HepG2 (cell line): ENCODE measurements at regions not wholly inside any gene's neighbourhood (a gene's known extent, or its start where the extent isn't known, plus 50 kb on each side); places are given as distances from the start of the nearest gene placed in this dataset.

ENCODE experiments used
- ATAC-seq: fragments of 200-7000 bp; cut with Tn5 transposase; 3 replicates; pipeline ENCODE4 v1.9.1; 2020; ENCODE audit warnings: mild to moderate bottlenecking, moderate library complexity
- BruUV-seq: library from RNA; stranded (reverse); fragments of 400-500 nt; replicated peaks from 2 replicates; lab custom pipeline; 2021; lab: Mats Ljungman, UMichigan
- CTCF ChIA-PET: fragments of 300-600 bp; formaldehyde crosslinking; extraction: SDS; loops from one replicate; lab custom pipeline; 2021; ENCODE audit warnings: low total read pairs, inconsistent platforms, low intra/inter-chr PET ratio; lab: Yijun Ruan, JAX
- POLR2A ChIA-PET: fragments of 350-600 bp; sonication (Branson Sonifier 250); formaldehyde crosslinking; loops from one replicate; lab custom pipeline; 2020; ENCODE audit warnings: antibody characterized with exemption, inconsistent platforms; lab: Yijun Ruan, JAX
- DNase-seq: peaks from one replicate; pipeline ENCODE4 v3.0.0-alpha.2; 2015; ENCODE audit warnings: low spot score
- FAIRE-seq: peaks from 3 replicates; lab custom pipeline; 2011; peaks lifted over from hg19 to GRCh38; lab: Jason Lieb, UNC
- H2AFZ ChIP-seq: one replicate; pipeline ENCODE4 v1.6.1; 2011; ENCODE audit warnings: low read length, inconsistent platforms
- H3K27ac ChIP-seq: fragments of 300-600 bp; 3 replicates; pipeline ENCODE4 v1.8.0; 2011; ENCODE audit warnings: mixed run types, mild to moderate bottlenecking, mixed read lengths, low read length, inconsistent platforms; ENCODE audit not compliant: insufficient read depth; ENCODE audit errors: extremely low read length
- H3K27me3 ChIP-seq, 2 experiments: fragments of 200-600 bp in 1 of 2; 2 replicates in 1 of 2; 3 replicates in 1 of 2; pipeline versions ENCODE4 v1.6.0 to v1.8.0; 2011; ENCODE audit warnings: low read length in 2 of 2, mild to moderate bottlenecking in 2 of 2, moderate library complexity in 2 of 2, inconsistent platforms in 1 of 2; ENCODE audit not compliant: insufficient read depth in 2 of 2, control insufficient read depth in 1 of 2
- H3K36me3 ChIP-seq, 2 experiments: fragments of 200-600 bp in 1 of 2; replicated peaks in 1 of 2; 2 replicates in 1 of 2; 3 replicates in 1 of 2; pipeline versions ENCODE4 v1.5.1 to v1.8.0; 2011; ENCODE audit warnings: low read length in 2 of 2, inconsistent platforms in 1 of 2; ENCODE audit not compliant: insufficient read depth in 2 of 2, control insufficient read depth in 1 of 2
- H3K4me1 ChIP-seq: 2 replicates; pipeline ENCODE4 v1.5.1; 2012; ENCODE audit warnings: low read length, inconsistent platforms; ENCODE audit not compliant: insufficient read depth
- H3K4me2 ChIP-seq: 2 replicates; pipeline ENCODE4 v1.6.0; 2011; ENCODE audit warnings: low read depth, low read length, inconsistent platforms
- H3K4me3 ChIP-seq, 3 experiments: fragments of 200-600 bp in 1 of 3; sonication (generic), shearing (Covaris generic) in 1 of 3; replicated peaks in 1 of 3; 2 replicates each; pipeline ENCODE4 v1.5.1; 2011 to 2016; ENCODE audit warnings: low read length in 3 of 3, inconsistent platforms in 2 of 3, low read depth in 2 of 3, mild to moderate bottlenecking in 2 of 3, control low read depth in 1 of 3, mixed read lengths in 1 of 3; ENCODE audit not compliant: insufficient read depth in 1 of 3
- H3K79me2 ChIP-seq: one replicate; pipeline ENCODE4 v1.6.1; 2011; ENCODE audit warnings: low read length, inconsistent platforms; ENCODE audit not compliant: insufficient read depth
- H3K9ac ChIP-seq: 2 replicates; pipeline ENCODE4 v1.6.0; 2011; ENCODE audit warnings: mild to moderate bottlenecking, low read depth, low read length, inconsistent platforms; ENCODE audit not compliant: insufficient read depth
- H3K9me3 ChIP-seq: 2 replicates; pipeline ENCODE4 v1.5.1; 2012; ENCODE audit warnings: mild to moderate bottlenecking, low read length
- H4K20me1 ChIP-seq: 2 replicates; pipeline ENCODE4 v1.6.0; 2011; ENCODE audit warnings: inconsistent platforms, mild to moderate bottlenecking, low read length, moderate library complexity; ENCODE audit not compliant: insufficient read depth
- ASH2L ChIP-seq: fragments of 300-600, 200-600 bp; sonication (generic); IDR thresholded peaks from 2 replicates; pipeline ENCODE4 v1.7.0; 2017; ENCODE audit warnings: low read depth, mild to moderate bottlenecking, moderate library complexity, mixed read lengths, low read length; ENCODE audit not compliant: insufficient read length
- FOXK1 ChIP-seq: sonication (generic); formaldehyde crosslinking; IDR thresholded peaks from 2 replicates; pipeline ENCODE4 v1.4.0; 2020; ENCODE audit warnings: low read depth, missing genetic modification reagents, borderline replicate concordance
- HDAC2 ChIP-seq: sonication (generic); formaldehyde crosslinking; IDR thresholded peaks from 2 replicates; pipeline ENCODE4 v1.4.0; 2020; ENCODE audit warnings: missing genetic modification reagents
- NFAT5 ChIP-seq: sonication (generic); formaldehyde crosslinking; IDR thresholded peaks from 2 replicates; pipeline ENCODE4 v1.4.0; 2020; ENCODE audit warnings: missing genetic modification reagents
- PBX2 ChIP-seq: IDR thresholded peaks from 2 replicates; pipeline ENCODE4 v1.6.1; 2016; ENCODE audit warnings: control low read depth
- PCBP2 ChIP-seq: fragments of 200-400 bp; formaldehyde crosslinking; optimal IDR thresholded peaks from 2 replicates; pipeline ENCODE3; 2018; ENCODE audit warnings: low read length, low read depth; ENCODE audit not compliant: poor library complexity, severe bottlenecking
- SRSF4 ChIP-seq: fragments of 200-400 bp; formaldehyde crosslinking; IDR thresholded peaks from one replicate; pipeline ENCODE4 v1.6.1; 2018; ENCODE audit warnings: mild to moderate bottlenecking, low read depth, low read length, moderate library complexity; ENCODE audit not compliant: poor library complexity, severe bottlenecking
- ZEB1 ChIP-seq: IDR thresholded peaks from 2 replicates; pipeline ENCODE4 v1.6.1; 2012; ENCODE audit warnings: mild to moderate bottlenecking, low read depth, inconsistent platforms; ENCODE audit not compliant: insufficient replicate concordance
- ZNF124 ChIP-seq: sonication (generic); formaldehyde crosslinking; IDR thresholded peaks from 2 replicates; pipeline ENCODE4 v1.4.0; 2020; ENCODE audit warnings: missing genetic modification reagents
- ZNF263 ChIP-seq: sonication (generic); formaldehyde crosslinking; IDR thresholded peaks from 2 replicates; pipeline ENCODE4 v1.4.0; 2020; ENCODE audit warnings: missing genetic modification reagents
- ZNF775 ChIP-seq: sonication (generic); formaldehyde crosslinking; IDR thresholded peaks from 2 replicates; pipeline ENCODE4 v1.4.0; 2020; ENCODE audit warnings: missing genetic modification reagents, mild to moderate bottlenecking, moderate library complexity, borderline replicate concordance
- WGBS: methylation state at CpG from one replicate; pipeline ENCODE4 v1.1.6; 2017; ENCODE audit warnings: low lambda C conversion rate; 5-methylcytosine and 5-hydroxymethylcytosine counted together
- in situ Hi-C: cut with HindIII; loops from 2 replicates; pipeline ENCODE4 v1.10.0; 2017; ENCODE audit warnings: low pct_unique_long_range_greater_than_20kb; ENCODE audit not compliant: extremely low pct_ligation_motif_present
- intact Hi-C: fragments of 100-400 bp; cut with micrococcal nuclease; formaldehyde crosslinking; loops from one replicate; pipeline ENCODE4 v1.10.0; 2022; ENCODE audit not compliant: unreplicated experiment
- TF ChIP-seq, protein P1 (sequence below): sonication (generic); formaldehyde crosslinking; IDR thresholded peaks from 2 replicates; pipeline ENCODE4 v1.5.0; 2020; ENCODE audit warnings: missing genetic modification reagents
- TF ChIP-seq, protein P2 (sequence below): sonication (generic); formaldehyde crosslinking; IDR thresholded peaks from 2 replicates; pipeline ENCODE4 v1.5.0; 2020; ENCODE audit warnings: missing genetic modification reagents, mild to moderate bottlenecking, borderline replicate concordance

- H3K27me3 ChIP-seq: peaks cover 2 to 16% of the 10 kb centered on the region in 2 experiments; a peak in 2 of 5 replicates
- CTCF ChIA-PET: no interaction called here
- in situ Hi-C loops: no loop called here
Measured at GRCh38 chr5:179485845-179486575, 64.3 kb upstream of the RUFY1 start.

More at GRCh38 chr5:179485845-179486575, 64.3 kb upstream of the RUFY1 start:
- Histone ChIP-seq H4K20me1 (no peaks in the 10 kb centered on the region), H3K27ac (no peak overlapping the region), H3K36me3 (no peaks in the 10 kb centered on the region)
- no peak for DNase-seq
- no peak for TF ChIP-seq HDAC2 (CRISPR knock-in tag)
- no peak for TF ChIP-seq SRSF4
- TF ChIP-seq ASH2L: no peak
- no peak for TF ChIP-seq ZNF263 (CRISPR knock-in tag)
- no peak for TF ChIP-seq NFAT5 (CRISPR knock-in tag)
- TF ChIP-seq ZEB1: no peak
- TF ChIP-seq ZNF775 (CRISPR knock-in tag): no peak
- TF ChIP-seq FOXK1 (CRISPR knock-in tag): no peak
- no peak for TF ChIP-seq PBX2 (CRISPR knock-in tag)
- TF ChIP-seq, protein P1, sequence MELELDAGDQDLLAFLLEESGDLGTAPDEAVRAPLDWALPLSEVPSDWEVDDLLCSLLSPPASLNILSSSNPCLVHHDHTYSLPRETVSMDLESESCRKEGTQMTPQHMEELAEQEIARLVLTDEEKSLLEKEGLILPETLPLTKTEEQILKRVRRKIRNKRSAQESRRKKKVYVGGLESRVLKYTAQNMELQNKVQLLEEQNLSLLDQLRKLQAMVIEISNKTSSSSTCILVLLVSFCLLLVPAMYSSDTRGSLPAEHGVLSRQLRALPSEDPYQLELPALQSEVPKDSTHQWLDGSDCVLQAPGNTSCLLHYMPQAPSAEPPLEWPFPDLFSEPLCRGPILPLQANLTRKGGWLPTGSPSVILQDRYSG: no peak
- TF ChIP-seq, protein P2, sequence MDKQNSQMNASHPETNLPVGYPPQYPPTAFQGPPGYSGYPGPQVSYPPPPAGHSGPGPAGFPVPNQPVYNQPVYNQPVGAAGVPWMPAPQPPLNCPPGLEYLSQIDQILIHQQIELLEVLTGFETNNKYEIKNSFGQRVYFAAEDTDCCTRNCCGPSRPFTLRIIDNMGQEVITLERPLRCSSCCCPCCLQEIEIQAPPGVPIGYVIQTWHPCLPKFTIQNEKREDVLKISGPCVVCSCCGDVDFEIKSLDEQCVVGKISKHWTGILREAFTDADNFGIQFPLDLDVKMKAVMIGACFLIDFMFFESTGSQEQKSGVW: no peak
- TF ChIP-seq PCBP2: no peak
- TF ChIP-seq ZNF124 (CRISPR knock-in tag): no peak
- TF ChIP-seq, all 625 proteins: peak for 0
- H3K4me2 ChIP-seq: no peak overlapping the region
- 50% methylated on average over 7 of the region's 13 CpGs for WGBS
- POLR2A ChIA-PET: interaction anchor here (1.5 kb wide), 1 partner anchor 19 kb away, joined by 3 read pairs; no protein-coding TSS in a partner anchor
- H3K4me3 ChIP-seq: no peak overlapping the region
- intact Hi-C loops: no loop called here
- H3K79me2 ChIP-seq: no peaks in the 10 kb centered on the region
- H3K9ac ChIP-seq: no peak overlapping the region
- no peaks in the 10 kb centered on the region for H3K4me1 ChIP-seq
- no peaks in the 10 kb centered on the region for H3K9me3 ChIP-seq
- no peak for ATAC-seq
- BruUV-seq: no TSS peak
- no peak overlapping the region for H2AFZ ChIP-seq
- FAIRE-seq: no peak
